Stimulated activated CD4-positive, alpha-beta T cell treated with anti-CD3 and anti-CD28 coated beads, Interleukin-15, amount 100 ng/mL, for 1 hour (primary cell): ENCODE measurements at regions not wholly inside any gene's neighbourhood (a gene's known extent, or its start where the extent isn't known, plus 50 kb on each side); places are given as distances from the start of the nearest gene placed in this dataset.
"Not testable (repeated sequence)": the region's sequence is repeated elsewhere in the genome, so short reads cannot be mapped to it uniquely, and the experiment has no call there.

Experiments used
- DNase-seq, 2 donors: peaks; one replicate each; pipeline ENCODE4 v3.0.0-alpha.2; 2020; ENCODE audit warnings: low read depth in 1 of 2, low spot score in 1 of 2

DNA sequence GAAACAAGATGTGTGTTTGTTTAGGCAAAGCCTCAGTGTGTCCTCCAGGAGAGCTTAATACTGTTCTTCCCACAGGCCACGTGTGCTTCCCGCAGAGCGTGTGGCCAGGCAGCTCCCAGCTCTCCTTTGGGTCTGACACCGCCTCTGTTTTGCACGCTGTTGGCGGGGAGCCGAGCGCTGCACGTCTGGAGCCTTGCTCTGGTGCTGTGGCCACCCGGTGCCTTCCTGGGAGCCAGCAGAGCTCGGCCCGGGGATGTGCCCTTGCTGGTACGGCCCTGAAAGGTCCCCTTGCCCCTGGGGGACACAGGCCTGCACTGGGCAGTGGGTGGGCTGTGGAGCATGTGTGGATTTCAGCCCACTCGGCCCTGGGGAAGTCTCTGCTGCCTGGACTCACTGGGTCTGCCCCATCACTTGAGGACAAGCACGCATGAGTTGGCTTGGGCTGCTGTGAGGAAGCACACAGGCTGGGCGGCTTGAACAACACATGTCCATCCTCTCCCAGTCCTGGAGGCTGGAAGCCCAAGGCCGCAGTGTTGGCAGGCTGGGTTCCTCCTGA, 160.7 kb upstream of the HDAC4 start:
- DNase-seq, result no peak

DNA sequence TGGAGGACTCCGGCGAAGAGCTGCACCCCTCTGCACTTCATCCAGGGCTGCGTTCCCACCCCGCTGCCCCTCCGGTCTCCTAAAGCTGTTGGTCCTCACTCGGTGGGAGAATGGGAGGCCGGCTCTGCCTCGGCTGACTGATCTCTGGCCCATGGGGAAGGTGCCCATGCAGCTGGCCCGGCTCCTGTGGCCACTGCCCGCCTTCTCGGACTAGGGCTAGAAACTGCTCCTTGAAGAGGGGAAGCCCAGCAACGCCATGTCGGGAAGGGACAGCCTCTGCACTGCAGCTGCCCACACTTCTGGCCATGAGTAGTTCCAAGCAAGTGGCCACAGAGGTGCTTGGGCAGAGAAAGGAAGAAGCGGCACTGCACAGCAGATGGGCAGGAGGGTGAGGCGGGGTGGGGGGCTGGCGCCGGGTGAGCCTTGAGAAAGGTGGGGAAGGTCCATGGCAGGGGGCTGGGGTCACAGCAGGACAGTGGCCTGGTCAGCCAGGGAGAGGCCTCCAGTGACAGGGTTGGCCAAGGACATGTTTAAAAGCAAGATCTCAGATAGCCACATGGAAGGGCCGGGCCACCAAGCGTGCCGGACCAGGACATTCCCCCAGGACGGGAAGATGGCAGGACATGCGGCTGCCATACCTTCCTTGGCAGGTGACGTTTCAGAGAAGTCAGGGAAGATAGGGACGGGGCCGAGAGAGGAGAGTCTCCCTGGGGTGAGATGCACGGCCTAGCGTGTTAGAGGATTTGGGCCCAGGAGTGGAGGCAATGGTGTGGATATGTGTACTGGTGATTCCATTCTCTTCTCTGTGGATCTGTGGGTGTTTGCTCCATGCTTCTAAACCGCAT, 158.8 kb upstream of the HDAC4 start:
- DNase-seq, result no peak

DNA sequence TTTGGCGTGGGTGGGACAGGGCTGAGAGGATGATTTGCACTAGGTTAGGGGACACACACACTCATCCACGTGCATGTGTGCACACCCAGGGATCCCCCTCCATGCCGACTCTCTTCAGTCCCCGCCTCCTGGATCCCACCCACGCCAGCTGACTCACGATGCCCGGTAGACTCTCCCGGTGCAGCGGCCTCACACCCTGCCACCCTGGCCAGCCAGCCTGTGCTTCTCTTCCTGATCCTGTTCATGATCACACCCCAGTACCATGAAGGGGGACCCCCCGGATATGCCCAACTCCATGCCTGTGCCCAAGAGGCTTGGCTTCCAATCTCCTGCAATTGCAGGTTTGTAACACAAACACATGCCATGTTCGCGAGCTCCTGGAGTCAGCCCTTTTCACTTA, 157.8 kb upstream of the HDAC4 start:
- DNase-seq, result no peak

GRCh38 chr2:239557516-239557915, 156.7 kb upstream of the HDAC4 start:
- DNase-seq, result no peak

DNA sequence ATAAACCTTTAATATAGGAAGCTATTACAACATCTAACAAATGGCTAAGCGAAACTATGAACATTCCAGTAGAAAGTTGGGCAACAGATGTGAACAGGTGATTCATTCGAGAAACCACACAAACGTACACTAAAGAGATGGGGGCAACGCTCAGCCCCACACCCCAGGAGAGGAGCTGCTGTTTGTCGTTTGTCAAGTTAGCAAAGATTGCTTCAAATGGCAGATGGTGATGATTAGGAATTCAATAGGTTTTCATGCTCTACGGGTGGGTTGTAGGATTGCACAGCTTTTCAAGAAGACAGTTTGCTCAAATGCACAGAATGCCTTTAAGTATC, 154.7 kb upstream of the HDAC4 start:
- no peak for DNase-seq

DNA sequence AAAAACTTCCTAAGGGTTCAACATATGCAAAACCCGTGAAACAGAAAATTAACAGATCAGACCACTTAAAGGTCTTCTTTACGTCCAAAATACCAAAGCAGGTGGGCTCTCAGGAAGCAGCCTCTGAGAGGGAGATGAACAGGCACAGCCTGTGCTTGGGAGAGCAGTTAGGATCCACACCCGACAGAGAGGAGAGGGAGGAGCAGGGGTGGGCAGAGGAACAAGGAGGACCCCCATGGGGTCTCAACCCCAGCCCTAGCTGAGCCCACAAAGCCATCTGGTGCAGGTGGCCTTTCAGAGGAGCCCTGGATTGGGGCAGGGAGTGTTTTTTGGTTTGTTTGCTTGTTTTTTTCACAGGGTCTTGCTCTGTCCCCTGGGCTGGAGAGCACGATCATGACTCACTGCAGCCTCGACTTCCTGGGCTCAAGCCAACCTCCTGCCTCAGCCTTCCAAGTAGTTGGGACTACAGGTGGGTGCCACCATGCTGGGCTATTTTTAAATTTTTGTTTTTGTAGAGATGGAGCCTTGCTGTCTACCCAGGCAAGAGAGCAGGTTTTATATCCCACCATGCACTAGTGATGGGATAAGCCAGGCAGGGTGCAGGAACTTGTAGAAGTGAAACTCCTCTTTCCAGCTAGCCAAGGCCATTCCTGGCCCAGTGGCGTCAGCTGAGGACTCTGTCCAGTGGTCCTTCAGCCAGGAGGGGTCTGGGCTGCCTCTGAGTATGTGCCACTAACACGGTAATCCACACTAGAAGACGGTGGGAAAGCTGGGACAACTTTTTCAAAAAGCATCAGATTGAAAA, 154.1 kb upstream of the HDAC4 start:
- DNase-seq, result no peak

DNA sequence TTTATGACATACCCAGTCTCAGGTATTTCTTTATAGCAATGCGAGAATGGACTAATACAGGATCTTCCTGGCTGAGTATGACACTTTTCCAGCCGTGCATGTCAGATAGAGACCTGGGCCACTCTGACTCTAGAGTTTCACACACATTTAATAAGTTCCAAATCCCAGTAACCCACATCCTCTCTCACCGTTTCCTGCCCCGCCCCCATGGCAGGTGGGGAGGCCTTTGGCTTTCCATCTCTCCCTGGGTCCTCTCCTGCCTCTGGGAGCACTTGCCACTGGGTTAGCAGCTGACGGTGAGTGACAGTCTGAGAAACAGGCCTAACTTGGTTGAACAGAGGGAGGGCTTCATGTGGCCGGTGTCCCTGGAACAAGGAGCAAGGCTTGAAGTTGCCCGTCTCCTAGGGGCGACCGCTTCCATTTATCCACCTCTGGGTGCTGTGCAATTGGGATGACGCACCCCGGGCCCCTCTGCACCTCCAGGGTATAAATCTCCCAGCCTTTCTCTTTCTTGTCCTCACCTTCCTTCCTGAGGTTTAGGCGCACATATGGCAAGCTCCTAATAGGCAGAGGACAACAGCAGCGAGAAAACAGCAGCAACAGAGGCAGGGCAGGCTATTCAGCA, 152.7 kb upstream of the HDAC4 start:
- DNase-seq, result no peak

GRCh38 chr2:239552213-239552926, 151.6 kb upstream of the HDAC4 start:
- no peak for DNase-seq

GRCh38 chr2:239551206-239551605, 150.4 kb upstream of the HDAC4 start:
- no peak for DNase-seq

GRCh38 chr2:239550357-239550756, 149.5 kb upstream of the HDAC4 start:
- no peak for DNase-seq

DNA sequence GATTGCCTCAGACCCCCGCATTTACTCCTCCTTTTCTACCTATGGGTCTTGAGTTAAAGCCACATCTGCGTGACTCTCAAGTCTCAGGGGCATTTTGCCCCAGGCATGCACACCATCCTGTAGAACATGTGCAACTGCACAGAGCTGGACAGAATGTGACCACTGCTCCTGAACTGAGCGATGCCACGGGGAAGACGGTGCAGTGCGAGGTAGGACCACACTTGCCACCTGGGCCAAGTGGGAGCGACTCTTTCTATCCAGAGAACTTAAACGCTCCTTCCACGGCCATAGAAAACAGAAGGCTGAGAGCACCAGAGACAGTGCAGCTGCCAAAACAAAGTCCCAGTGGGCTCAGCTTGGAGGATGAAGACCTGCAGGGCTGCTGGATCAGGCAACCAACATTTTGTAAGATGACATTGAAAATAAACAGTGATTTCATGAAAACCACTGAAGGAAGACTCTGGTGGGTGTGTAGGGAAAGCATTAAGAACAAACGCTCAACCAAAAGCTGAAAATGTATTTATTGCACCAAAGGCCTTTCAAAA, 149.0 kb upstream of the HDAC4 start:
- DNase-seq, result no peak

DNA sequence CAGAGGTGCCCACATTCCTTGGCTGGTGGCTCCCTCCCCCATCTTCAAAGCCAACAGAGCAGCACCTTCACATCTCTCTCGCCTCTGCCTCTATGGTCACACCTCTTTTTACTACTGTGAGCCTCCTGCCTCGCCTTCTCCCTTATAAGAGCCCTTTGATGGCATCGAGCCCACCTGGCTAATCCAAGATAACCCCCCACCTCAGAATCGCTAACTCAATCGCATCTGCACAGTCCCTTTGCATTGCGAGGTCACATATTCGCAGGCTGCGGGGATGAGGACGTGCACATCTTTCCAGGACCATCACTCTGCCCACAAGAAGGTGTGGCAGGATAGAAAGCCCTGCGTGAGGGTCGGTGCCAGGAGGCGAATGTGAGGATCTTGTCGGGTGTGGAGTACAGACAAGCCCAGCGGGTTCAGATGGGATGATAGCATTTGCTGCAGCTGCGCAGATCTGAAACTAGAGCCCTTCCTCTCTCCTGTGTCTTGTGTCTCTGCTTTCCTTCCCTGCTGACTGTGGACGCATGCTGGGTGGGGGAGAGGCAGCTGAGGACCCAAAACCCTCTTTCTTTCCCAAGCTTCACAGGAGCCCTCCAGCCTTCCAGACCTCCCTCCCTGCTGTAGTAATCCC, 148.3 kb upstream of the HDAC4 start:
- no peak for DNase-seq

- peak; percentile 15 to 45 for DNase-seq
Measured at GRCh38 chr2:239548451-239548871, 147.6 kb upstream of the HDAC4 start.

GRCh38 chr2:239547140-239547539, 146.3 kb upstream of the HDAC4 start:
- DNase-seq, result not testable (repeated sequence)

- DNase-seq, result no peak
Measured at GRCh38 chr2:239546541-239546940, 145.7 kb upstream of the HDAC4 start.

- no peak for DNase-seq
Measured at GRCh38 chr2:239545741-239546392, 145.0 kb upstream of the HDAC4 start.

DNA sequence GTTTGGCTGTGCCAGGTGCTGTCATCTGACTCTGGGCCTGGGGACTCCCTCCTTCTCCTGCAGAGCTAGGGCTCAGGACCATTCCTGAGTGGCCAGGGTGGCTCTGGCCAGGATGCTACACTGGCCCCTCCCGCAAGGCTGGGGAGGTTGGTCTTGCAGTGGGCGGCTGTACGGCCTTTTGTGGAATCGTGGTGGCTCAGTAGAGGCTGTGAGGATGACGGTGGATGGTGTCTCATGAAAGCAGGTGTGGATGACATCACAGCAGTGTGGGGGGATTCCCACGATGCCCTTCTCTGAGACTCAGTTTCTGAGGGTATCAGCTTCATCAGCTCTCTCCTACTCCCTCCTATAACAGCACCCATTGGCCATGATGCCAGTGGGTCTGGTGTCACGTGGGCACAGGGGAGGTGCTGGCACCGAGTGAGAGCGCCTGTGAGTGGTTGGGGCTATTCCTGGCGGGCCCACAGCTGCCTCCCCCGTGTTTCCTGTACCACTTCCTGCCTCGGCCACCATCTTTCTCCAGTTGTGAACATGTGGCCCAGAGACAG, 144.2 kb upstream of the HDAC4 start:
- peak in 1 of 2 donors; percentile 25 for DNase-seq

DNA sequence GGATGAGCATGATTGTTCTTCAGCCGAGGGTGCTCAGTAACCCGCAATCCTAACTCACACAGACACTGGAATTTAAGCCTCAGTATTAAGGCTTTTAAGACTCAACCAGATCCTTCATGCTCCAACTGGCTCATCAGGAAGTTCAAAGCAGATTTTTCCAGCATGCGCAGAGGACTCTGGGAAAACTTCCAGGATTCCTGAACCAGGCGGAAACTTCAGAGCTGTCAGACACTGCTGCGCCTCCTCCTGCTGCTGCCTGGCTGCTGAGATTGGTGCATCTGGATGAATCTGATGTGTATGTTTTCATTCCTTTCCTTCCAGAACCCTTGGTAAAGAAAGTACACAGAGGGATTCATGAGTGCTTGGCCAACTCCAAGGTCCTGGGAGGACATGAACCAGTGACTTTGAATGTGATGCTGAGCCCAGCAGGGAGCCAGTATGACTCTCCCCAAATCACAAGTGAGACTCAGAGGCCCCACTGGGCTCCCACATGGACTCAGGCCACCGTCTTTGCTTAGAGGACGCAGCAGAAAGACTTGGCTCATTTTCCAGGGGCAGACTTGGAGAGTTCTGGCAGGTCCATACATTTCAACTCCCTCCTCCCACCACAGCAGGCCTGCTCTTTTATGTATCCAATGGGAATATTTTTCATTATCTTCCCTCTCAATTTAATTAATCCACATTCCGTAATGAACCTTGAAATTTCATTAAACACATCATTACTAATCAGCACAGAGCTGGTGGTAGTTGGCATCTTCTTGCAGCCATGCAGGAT, 143.5 kb upstream of the HDAC4 start:
- DNase-seq, result no peak

DNA sequence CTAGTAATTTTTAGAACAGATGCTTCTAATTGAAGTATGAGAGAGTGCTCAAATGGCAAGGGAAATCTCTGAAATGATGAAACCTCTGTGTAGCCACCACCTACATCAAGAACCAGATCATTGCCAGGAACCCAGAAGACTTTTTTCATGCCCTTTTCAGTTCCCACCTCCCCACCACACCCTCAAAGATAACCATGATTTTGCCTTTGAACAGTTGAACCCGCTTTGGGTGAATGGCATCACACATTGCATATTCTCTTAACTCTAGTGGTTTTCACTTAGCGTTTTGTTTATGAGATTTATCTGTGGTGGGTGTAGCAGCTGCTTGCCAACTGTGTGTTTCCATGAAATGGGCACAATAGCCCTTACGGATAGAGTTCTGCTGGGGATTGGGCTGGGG, 142.9 kb upstream of the HDAC4 start:
- no peak for DNase-seq
